Peyer's patch (tissue), 4 donors: ENCODE measurements at regions not wholly inside any gene's neighbourhood (a gene's known extent, or its start where the extent isn't known, plus 50 kb on each side); places are given as distances from the start of the nearest gene placed in this dataset.

Experiments used
- POLR2A ChIP-seq, 2 donors: fragments of 450-650 bp; IDR thresholded peaks; one replicate each; pipeline ENCODE4 v1.5.1; 2017; ENCODE audit warnings: antibody characterized with exemption in 2 of 2, mild to moderate bottlenecking in 2 of 2, moderate library complexity in 2 of 2
- TF ChIP-seq, protein P1 (sequence below), 6 experiments: fragments of 450-650 bp in 4 of 6; fragments of 200-600 bp in 2 of 6; sonication (generic) in 1 of 6; IDR thresholded peaks; one replicate each; pipeline ENCODE4 v1.5.1; 2017 to 2019; ENCODE audit warnings: antibody characterized with exemption in 6 of 6, mild to moderate bottlenecking in 3 of 6, moderate library complexity in 1 of 6

DNA sequence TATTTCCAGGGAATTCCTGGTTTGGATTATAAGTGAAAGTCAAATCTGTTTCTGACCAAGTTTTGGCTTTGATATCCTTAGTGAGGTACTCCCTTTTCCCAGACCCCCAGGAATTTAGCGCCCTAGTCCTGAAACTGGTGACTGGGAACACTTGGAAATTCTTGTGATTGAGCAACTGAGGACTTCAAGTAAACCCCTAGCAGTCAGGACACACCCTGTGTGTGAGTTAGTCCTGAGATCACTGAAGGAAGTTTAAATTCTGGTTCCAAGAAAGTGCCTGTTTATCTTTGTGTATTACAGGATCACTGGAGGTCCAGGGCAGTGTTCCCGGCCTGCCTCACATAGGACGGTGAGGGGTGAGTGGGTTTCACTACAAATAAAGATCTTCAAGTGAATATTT lies 95.1 kb upstream of the F3 start:
- TF ChIP-seq, protein P1, sequence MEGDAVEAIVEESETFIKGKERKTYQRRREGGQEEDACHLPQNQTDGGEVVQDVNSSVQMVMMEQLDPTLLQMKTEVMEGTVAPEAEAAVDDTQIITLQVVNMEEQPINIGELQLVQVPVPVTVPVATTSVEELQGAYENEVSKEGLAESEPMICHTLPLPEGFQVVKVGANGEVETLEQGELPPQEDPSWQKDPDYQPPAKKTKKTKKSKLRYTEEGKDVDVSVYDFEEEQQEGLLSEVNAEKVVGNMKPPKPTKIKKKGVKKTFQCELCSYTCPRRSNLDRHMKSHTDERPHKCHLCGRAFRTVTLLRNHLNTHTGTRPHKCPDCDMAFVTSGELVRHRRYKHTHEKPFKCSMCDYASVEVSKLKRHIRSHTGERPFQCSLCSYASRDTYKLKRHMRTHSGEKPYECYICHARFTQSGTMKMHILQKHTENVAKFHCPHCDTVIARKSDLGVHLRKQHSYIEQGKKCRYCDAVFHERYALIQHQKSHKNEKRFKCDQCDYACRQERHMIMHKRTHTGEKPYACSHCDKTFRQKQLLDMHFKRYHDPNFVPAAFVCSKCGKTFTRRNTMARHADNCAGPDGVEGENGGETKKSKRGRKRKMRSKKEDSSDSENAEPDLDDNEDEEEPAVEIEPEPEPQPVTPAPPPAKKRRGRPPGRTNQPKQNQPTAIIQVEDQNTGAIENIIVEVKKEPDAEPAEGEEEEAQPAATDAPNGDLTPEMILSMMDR (IDR thresholded peaks at IDR 0.05): no peak
- no peak for TF ChIP-seq POLR2A (IDR thresholded peaks at IDR 0.05)
